ENCODE measurements at regions not wholly inside any gene's neighbourhood (a gene's known extent, or its start where the extent isn't known, plus 50 kb on each side); places are given as distances from the start of the nearest gene placed in this dataset.

DNA sequence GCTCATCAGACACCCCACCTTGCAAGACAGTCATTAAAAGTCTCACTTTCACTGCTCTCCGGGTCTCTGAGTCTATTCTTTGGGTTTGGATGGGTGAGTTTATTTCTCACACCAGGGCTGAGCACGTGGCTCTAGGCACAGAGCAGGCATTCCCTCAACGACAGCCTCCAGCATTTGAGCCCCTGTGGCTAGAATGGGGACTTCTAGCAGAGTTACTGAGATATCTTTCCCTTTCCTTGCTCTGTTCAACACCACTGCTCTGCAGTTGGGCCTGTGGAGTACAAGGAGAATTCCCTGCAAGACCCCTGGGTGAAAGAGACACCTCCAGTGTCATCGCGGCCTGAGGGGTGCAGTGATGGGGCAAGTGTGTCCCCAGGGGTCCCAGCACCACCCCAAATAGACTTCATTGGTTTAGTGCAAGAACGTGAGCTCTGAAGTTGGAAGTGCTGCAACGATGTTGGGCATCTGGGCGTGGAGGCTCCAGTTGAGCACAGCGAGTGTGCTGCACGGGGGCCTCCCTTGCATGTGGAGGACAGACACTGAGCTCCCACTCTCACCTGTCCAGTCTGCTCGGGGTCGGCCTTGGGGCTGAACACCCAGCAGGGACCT, 184.1 kb upstream of the HS6ST1 start:
- ChIA-PET POLR2A (ENCODE audit: unreplicated experiment) (no interaction called here), CTCF (no interaction called here)
- no peak for DNase-seq
- Histone ChIP-seq H3K9me2 (replicated peaks; ENCODE audit: low read length) (no peaks in the 10 kb centered on the region), H2AFZ (ENCODE audit: low read length) (no peak overlapping the region), H3F3A (ENCODE audit: low read length, unreplicated experiment) (no peaks in the 10 kb centered on the region), H3K4me2 (ENCODE audit: low read length) (no peak overlapping the region), H3K4me1 (ENCODE audit: insufficient read depth, low read length) (no peaks in the 10 kb centered on the region), H3K27ac (ENCODE audit: low read length) (no peak overlapping the region), H3K9ac (ENCODE audit: low read length) (no peak overlapping the region), H3K27me3 (ENCODE audit: low read length) (peaks cover 31% of the 10 kb centered on the region), H3K36me3 (ENCODE audit: low read depth, low read length) (no peaks in the 10 kb centered on the region), H4K20me1 (ENCODE audit: low read length) (no peaks in the 10 kb centered on the region), H3K79me2 (ENCODE audit: low read length) (no peaks in the 10 kb centered on the region), H3K9me3 (ENCODE audit: low read length) (no peaks in the 10 kb centered on the region), H3K4me3 (ENCODE audit: low read length) (no peak overlapping the region)
- TF ChIP-seq CTCF (conservative IDR thresholded peaks at IDR 0.05; ENCODE audit: low read depth, low read length) = no peak
- TF ChIP-seq EZH2phosphoT487 (IDR thresholded peaks at IDR 0.05; ENCODE audit: borderline replicate concordance, low read length) = no peak
- intact Hi-C loops (cut with micrococcal nuclease) = no loop called here
- no TSS peak for BruUV-seq (replicated peaks)
- ATAC-seq = no peak

DNA sequence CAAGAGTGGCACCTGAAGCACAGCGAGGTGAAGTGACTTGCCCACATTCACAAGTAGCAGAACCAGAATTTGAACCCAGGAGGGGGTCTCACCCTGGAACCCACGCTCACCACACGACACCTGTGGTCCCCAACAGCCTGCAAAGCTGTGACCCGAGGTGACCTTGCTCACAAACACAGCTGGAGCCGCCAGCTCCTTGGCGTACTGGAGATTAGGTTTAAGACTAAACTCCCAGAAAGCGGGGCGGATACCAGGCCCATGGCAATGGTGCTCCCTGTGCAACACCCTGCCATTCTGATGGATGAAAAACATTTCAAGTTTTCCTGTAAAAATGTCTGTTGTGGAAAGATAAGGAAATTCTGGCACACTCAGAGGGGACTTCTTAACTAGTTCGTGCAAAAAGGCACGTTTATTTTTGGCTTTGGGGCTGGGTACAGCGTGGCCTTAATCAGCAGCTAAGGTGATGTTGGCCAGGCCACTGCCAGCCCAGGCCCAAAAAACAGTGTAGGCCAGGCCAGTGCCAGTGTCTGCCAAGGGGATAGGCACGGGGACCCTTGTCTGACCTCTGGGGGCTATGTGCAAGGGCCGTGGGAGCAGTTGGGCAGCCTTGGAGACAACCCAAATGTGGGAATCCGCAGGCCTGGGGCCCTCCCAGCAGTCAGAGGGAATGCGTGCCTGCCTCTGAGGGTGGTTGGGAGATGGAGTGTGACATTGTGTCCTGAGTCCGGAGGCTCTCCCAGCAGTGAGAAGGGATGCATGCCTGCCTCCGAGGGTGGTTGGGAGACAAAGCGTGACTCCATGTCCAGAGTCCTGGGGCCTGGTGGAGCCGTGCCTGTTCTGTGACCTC, 185.0 kb upstream of the HS6ST1 start:
- Histone ChIP-seq H4K20me1 (ENCODE audit: low read length) (no peaks in the 10 kb centered on the region), H3K4me1 (ENCODE audit: insufficient read depth, low read length) (no peaks in the 10 kb centered on the region), H3K9ac (ENCODE audit: low read length) (no peak overlapping the region), H3K4me3 (ENCODE audit: low read length) (no peak overlapping the region), H3K27me3 (ENCODE audit: low read length) (peaks cover 31% of the 10 kb centered on the region), H3K4me2 (ENCODE audit: low read length) (no peak overlapping the region), H3K36me3 (ENCODE audit: low read depth, low read length) (no peaks in the 10 kb centered on the region), H3K79me2 (ENCODE audit: low read length) (no peaks in the 10 kb centered on the region), H3K9me2 (replicated peaks; ENCODE audit: low read length) (no peaks in the 10 kb centered on the region), H3K27ac (ENCODE audit: low read length) (no peak overlapping the region), H3K9me3 (ENCODE audit: low read length) (no peaks in the 10 kb centered on the region), H3F3A (ENCODE audit: low read length, unreplicated experiment) (no peaks in the 10 kb centered on the region), H2AFZ (ENCODE audit: low read length) (no peak overlapping the region)
- no TSS peak for BruUV-seq (replicated peaks)
- intact Hi-C loops (cut with micrococcal nuclease) = no loop called here
- ChIA-PET CTCF (no interaction called here), POLR2A (ENCODE audit: unreplicated experiment) (no interaction called here)
- ATAC-seq (no peak), DNase-seq (no peak)
- TF ChIP-seq EZH2phosphoT487 (IDR thresholded peaks at IDR 0.05; ENCODE audit: borderline replicate concordance, low read length) (no peak), CTCF (conservative IDR thresholded peaks at IDR 0.05; ENCODE audit: low read depth, low read length) (no peak), EZH2 (IDR thresholded peaks at IDR 0.05; ENCODE audit: low read length, unreplicated experiment) (no peak)
